Omental fat pad (tissue), 3 donors: ENCODE measurements at regions not wholly inside any gene's neighbourhood (a gene's known extent, or its start where the extent isn't known, plus 50 kb on each side); places are given as distances from the start of the nearest gene placed in this dataset.
A peak's percentile ranks its signal among the peaks of the same experiment; 100 is the strongest.

Source experiments
- ATAC-seq: fragments of 150-250 bp; one replicate; pipeline ENCODE4 v1.9.1; 2016; ENCODE audit warnings: mild to moderate bottlenecking, moderate library complexity; ENCODE audit not compliant: low FRiP score
- DNase-seq: peaks from one replicate; pipeline ENCODE4 v3.0.0-alpha.2; 2019; ENCODE audit warnings: low spot score
- TF ChIP-seq, protein P1 (sequence below), 3 donors: fragments of 450-650 bp; IDR thresholded peaks; one replicate each; pipeline ENCODE4 v1.5.1; 2016 to 2017; ENCODE audit warnings: antibody characterized with exemption in 3 of 3, mild to moderate bottlenecking in 3 of 3, moderate library complexity in 2 of 3

DNA sequence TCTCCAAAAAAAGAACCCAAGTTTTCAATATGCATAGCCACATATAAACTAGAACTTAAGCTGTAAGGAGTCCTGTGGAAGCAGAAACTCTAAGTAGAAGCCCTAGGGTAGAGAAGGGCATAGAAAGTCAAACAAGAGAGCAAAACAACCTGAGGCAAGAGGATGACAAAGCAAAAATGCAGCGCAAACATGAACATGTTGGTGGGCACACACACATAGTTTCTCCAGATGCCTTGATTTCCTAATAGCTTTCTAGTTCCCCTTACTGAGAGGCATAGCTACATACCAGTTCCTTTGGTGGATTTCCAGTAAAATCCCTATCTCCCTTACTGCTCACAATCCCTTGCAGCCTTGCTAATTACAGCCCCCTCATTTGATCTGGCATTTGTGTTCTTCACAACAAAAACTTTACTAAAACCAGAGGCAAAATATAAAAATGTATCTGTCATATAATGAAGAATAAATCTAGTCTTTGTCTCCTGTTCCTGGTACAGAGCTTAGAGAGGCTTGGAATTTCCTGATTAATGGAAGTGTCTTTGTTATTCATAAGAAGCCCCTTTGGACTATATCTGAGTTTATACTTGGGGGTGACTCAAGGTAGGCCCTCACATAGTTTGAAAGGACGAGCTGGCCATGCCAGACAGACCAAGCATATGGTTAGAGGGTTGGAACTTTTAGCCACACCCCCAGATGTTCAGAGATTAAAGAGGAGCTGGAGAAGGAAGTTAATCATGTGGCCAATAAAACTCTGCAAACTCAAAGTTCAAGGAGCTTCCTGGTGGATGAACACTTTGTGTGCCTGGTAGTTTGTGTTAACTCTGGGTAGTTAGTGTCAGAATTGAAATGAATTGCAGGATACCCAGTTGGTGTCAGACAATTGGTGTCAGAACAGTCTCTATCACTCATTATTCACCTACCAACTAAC lies 52.7 kb upstream of the ZCCHC13 start:
- ATAC-seq: peak; percentile 48
- TF ChIP-seq, protein P1, sequence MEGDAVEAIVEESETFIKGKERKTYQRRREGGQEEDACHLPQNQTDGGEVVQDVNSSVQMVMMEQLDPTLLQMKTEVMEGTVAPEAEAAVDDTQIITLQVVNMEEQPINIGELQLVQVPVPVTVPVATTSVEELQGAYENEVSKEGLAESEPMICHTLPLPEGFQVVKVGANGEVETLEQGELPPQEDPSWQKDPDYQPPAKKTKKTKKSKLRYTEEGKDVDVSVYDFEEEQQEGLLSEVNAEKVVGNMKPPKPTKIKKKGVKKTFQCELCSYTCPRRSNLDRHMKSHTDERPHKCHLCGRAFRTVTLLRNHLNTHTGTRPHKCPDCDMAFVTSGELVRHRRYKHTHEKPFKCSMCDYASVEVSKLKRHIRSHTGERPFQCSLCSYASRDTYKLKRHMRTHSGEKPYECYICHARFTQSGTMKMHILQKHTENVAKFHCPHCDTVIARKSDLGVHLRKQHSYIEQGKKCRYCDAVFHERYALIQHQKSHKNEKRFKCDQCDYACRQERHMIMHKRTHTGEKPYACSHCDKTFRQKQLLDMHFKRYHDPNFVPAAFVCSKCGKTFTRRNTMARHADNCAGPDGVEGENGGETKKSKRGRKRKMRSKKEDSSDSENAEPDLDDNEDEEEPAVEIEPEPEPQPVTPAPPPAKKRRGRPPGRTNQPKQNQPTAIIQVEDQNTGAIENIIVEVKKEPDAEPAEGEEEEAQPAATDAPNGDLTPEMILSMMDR (IDR thresholded peaks at IDR 0.05): no peak
- DNase-seq: no peak

DNA sequence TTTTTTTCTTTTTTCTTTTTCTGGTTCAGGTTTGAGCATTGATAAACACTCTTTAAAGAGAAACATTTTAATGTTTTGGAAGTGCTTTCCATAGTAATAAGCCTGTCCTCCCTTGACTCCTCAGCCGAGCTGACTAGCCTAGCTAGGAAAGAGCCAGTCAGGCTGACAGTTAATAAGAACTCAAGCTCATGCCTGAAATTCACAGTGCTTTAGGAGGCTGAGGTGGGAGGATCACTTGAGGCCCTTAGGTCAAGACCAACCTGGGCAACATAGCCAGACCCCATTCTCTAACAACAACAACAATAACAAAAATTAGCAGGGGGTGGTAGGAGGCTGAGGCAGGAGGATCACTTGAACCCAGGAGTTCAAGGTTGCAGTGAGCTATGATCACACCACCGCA lies 53.4 kb upstream of the ZCCHC13 start:
- ATAC-seq: no peak
- no peak for DNase-seq
- TF ChIP-seq, protein P1 (IDR thresholded peaks at IDR 0.05): no peak

DNA sequence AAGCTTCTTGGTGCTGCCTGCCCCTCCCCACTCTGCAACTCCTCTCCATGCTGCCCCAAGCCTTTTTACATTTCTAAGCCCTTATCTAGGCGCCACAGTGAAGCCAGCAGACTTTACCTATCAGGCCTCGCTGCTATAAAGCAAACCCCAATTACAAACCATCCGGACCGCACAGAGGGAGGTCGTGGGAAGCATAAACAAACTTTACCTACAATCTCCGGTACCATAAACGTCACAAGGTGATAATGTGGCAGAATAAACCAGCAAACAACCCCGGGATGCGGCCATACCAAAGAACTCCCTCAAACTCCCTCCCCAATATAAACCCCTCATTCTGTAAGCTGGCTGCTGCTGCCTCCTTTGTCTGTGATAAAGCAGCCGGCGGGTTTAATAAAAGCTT lies 54.0 kb upstream of the ZCCHC13 start:
- DNase-seq: no peak
- TF ChIP-seq, protein P1 (IDR thresholded peaks at IDR 0.05): no peak
- ATAC-seq: no peak

DNA sequence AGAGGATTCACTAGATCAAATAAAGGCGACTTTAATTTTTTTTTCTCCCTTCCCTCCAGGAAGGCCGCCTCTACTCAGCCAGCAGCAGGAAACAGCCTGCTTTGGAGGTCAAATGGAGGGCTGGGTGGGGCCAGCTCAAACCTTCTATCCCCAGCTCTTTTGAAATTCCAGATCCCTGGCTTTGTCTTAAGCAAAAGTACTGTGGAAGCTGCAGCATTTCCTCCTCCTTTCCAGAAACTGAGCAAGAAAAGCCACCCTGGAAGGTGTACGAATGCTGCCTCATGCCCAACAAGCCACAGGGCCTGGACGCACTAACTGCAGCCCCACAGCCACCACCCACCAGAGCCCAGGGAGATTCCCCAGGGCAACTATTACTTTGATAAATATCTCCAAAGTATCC lies 55.1 kb upstream of the ZCCHC13 start:
- TF ChIP-seq, protein P1 (IDR thresholded peaks at IDR 0.05): no peak
- DNase-seq (no peak), ATAC-seq (no peak)

DNA sequence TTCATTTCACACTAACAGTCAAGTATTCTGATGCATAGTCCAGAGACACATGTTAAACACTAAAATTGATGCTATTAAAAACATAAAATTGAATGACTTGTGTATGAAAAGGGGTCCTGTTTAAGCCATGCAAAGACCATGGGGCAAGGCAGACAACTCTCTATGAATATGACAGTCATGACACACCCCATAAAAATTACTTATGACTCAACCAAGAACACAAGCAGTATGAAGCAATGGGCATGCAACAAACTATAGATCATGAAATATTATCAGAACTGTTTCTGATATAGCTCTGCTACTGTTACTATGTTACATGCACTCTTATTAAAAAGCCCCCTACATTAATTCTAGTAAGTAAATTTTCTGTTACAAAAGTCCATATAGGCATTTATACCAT lies 57.5 kb upstream of the ZCCHC13 start:
- peak; percentile 19 for ATAC-seq
- no peak for DNase-seq
- TF ChIP-seq, protein P1 (IDR thresholded peaks at IDR 0.05): no peak

DNA sequence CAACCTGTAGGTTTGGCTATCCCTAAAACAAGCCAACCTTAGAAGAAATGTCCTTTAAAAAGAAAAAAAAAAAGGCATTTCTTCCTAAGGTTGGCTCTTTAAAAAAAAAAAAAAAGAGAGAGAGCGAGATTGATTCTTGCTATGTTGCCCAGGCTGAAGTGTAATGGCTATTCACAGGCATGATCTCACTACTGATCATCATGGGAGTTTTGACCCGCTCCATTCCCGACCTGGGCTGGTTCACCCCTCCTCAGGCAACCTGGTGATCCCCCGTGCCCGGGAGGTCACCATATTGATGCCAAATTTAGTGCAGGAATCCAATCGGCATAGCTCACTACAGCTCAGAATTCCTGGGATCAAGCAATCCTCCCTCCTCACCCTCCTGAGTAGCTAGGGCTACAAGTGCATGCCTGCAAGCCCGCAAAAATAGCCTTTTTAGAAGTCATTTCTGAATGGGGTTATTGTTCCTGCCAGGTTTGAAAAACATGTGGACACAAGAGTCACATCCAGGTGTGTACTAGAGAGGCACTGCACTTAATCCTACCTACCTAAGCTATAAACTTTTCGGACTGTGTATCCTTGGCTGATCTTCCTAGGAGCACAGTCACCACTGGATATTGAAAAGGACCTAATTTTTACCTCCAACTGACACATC lies 61.4 kb upstream of the ZCCHC13 start:
- DNase-seq (no peak), ATAC-seq (no peak)
- TF ChIP-seq, protein P1 (IDR thresholded peaks at IDR 0.05): no peak
